Activated naive CD4-positive, alpha-beta T cell treated with anti-CD3 and anti-CD28 coated beads for 36 hours (primary cell): ENCODE measurements at regions not wholly inside any gene's neighbourhood (a gene's known extent, or its start where the extent isn't known, plus 50 kb on each side); places are given as distances from the start of the nearest gene placed in this dataset.

Experiments
- CTCF ChIA-PET: fragments of 350-600 bp; sonication (Branson Sonifier 250); formaldehyde crosslinking; loops from one replicate; lab custom pipeline; 2021; ENCODE audit warnings: antibody characterized with exemption; lab: Charles Lee
- DNase-seq: peaks from one replicate; pipeline ENCODE4 v3.0.0-alpha.2; 2020
- H3K27ac Mint-ChIP-seq: one replicate; pipeline ENCODE4 v1.8.0; 2021; ENCODE audit warnings: mild to moderate bottlenecking, mixed read lengths
- H3K27me3 Mint-ChIP-seq: one replicate; pipeline ENCODE4 v1.8.0; 2021; ENCODE audit warnings: low read depth, mixed read lengths
- H3K36me3 Mint-ChIP-seq: one replicate; pipeline ENCODE4 v1.8.0; 2021; ENCODE audit warnings: low read depth, mixed read lengths
- H3K4me1 Mint-ChIP-seq: one replicate; pipeline ENCODE4 v1.8.0; 2021; ENCODE audit warnings: low read depth, mixed read lengths
- H3K4me3 Mint-ChIP-seq: one replicate; pipeline ENCODE4 v1.8.0; 2021; ENCODE audit warnings: mild to moderate bottlenecking, moderate library complexity, mixed read lengths
- H3K9me3 Mint-ChIP-seq: one replicate; pipeline ENCODE4 v1.8.0; 2021; ENCODE audit warnings: mixed read lengths
- intact Hi-C: fragments of 100-400 bp; cut with micrococcal nuclease; formaldehyde crosslinking; loops from one replicate; pipeline ENCODE4 v1.15.1; 2023

- H3K4me3 Mint-ChIP-seq: no peak overlapping the region
- no peaks in the 10 kb centered on the region for H3K27me3 Mint-ChIP-seq
- intact Hi-C loops: no loop called here
- DNase-seq: no peak
- CTCF ChIA-PET: no interaction called here
- H3K4me1 Mint-ChIP-seq: no peaks in the 10 kb centered on the region
- no peaks in the 10 kb centered on the region for H3K36me3 Mint-ChIP-seq
- peaks cover 10% of the 10 kb centered on the region for H3K9me3 Mint-ChIP-seq
- no peak overlapping the region for H3K27ac Mint-ChIP-seq
Observed at GRCh38 chr5:20254748-20255147, 266.7 kb upstream of the CDH18 start.

DNA sequence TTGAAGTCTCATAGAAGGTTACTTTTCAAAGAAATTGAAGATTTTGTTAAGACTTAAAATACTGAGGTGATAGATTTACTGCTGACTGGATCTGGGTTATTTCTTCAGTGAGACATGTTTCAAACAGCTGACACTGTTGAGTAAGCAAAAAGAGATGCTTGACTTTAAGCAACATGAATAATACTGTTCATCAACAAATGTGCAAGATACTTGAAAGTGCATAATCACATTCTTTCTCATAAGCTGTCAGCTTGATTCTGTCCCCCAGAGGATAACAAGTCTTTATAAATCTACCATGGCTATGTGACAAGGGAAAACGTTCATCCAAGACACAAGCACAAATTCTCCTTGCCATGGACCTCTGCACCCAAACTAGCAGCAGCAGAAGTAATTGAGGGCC is 260.1 kb upstream of the CDH18 start:
- no peaks in the 10 kb centered on the region for H3K4me1 Mint-ChIP-seq
- intact Hi-C loops: no loop called here
- H3K36me3 Mint-ChIP-seq: no peaks in the 10 kb centered on the region
- H3K9me3 Mint-ChIP-seq: peaks cover 9% of the 10 kb centered on the region
- no peak overlapping the region for H3K27ac Mint-ChIP-seq
- no peak overlapping the region for H3K4me3 Mint-ChIP-seq
- CTCF ChIA-PET: no interaction called here
- no peaks in the 10 kb centered on the region for H3K27me3 Mint-ChIP-seq
- no peak for DNase-seq

GRCh38 chr5:20245432-20245974 is 257.5 kb upstream of the CDH18 start:
- intact Hi-C loops: no loop called here
- Mint-ChIP-seq H3K27me3 (no peaks in the 10 kb centered on the region), H3K4me3 (no peak overlapping the region), H3K9me3 (peaks cover 9% of the 10 kb centered on the region), H3K27ac (no peak overlapping the region), H3K36me3 (no peaks in the 10 kb centered on the region), H3K4me1 (no peaks in the 10 kb centered on the region)
- no peak for DNase-seq
- CTCF ChIA-PET: no interaction called here

DNA sequence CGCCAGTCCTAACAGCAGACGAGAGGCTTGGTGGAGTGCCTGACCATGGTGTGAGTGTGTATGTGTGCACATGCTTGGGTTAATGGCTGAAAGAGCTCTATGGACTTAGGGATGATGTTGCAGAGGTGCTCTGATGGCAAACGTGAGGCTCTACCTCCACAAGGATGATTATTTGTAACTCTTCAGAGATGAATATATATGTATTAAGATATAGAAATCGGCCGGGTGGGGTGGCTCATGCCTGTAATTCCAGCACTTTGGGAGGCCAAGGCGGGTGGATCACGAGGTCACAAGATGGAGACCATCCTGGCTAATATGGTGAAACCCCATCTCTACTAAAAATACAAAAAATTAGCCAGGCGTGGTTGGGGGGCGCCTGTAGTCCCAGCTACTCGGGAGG is 253.4 kb upstream of the CDH18 start:
- no peaks in the 10 kb centered on the region for H3K27me3 Mint-ChIP-seq
- H3K4me1 Mint-ChIP-seq: no peaks in the 10 kb centered on the region
- H3K9me3 Mint-ChIP-seq: peaks cover 7% of the 10 kb centered on the region
- no peaks in the 10 kb centered on the region for H3K36me3 Mint-ChIP-seq
- H3K27ac Mint-ChIP-seq: no peak overlapping the region
- CTCF ChIA-PET: interaction anchor here (1.1 kb wide), 1 partner anchor 27 kb away, joined by 3 read pairs; no protein-coding TSS in a partner anchor
- intact Hi-C loops: no loop called here
- no peak for DNase-seq
- H3K4me3 Mint-ChIP-seq: no peak overlapping the region

GRCh38 chr5:20231040-20231439 is 243.0 kb upstream of the CDH18 start:
- intact Hi-C loops: no loop called here
- Mint-ChIP-seq H3K27me3 (no peaks in the 10 kb centered on the region), H3K9me3 (peaks cover 5% of the 10 kb centered on the region), H3K36me3 (no peaks in the 10 kb centered on the region), H3K4me3 (no peak overlapping the region), H3K4me1 (no peaks in the 10 kb centered on the region), H3K27ac (no peak overlapping the region)
- CTCF ChIA-PET: no interaction called here
- no peak for DNase-seq

- CTCF ChIA-PET: no interaction called here
- H3K9me3 Mint-ChIP-seq: peaks cover 8% of the 10 kb centered on the region
- H3K4me1 Mint-ChIP-seq: no peaks in the 10 kb centered on the region
- H3K27me3 Mint-ChIP-seq: no peaks in the 10 kb centered on the region
- no peak overlapping the region for H3K4me3 Mint-ChIP-seq
- DNase-seq: no peak
- no peak overlapping the region for H3K27ac Mint-ChIP-seq
- H3K36me3 Mint-ChIP-seq: no peaks in the 10 kb centered on the region
- intact Hi-C loops: no loop called here
Observed at GRCh38 chr5:20230010-20230409, 242.0 kb upstream of the CDH18 start.

DNA sequence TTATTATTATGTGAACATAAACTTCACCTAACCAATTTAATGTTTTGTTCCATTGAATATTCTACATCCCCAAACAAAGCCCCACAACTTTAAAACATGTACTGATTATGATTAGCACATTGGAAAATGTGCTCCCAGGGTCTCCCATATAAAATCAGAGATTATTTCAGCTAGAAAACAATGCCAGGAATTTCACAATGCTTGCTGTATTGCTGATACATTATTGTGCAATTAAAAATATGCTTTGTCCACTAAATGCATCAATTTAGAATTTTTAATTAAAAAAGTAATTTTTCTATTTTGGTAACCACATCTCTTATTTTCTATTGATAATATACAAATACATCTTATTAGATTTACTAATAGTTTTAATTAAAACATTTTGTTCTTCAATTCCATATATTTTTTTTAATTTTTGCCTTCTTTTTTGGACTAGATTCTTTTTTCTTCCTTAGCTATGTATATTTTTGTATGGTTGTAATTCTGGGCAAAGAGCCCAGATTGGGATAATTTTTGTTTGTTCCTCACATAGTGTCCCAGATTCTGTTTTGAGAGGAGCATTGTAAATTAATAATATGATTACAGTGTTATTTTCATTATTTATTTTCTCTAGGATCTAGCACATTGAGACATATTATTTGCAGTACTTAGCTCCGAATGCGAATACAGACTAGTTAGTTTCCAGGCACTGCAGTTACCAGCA is 241.5 kb upstream of the CDH18 start:
- no peak overlapping the region for H3K27ac Mint-ChIP-seq
- CTCF ChIA-PET: no interaction called here
- no peaks in the 10 kb centered on the region for H3K4me1 Mint-ChIP-seq
- H3K4me3 Mint-ChIP-seq: no peak overlapping the region
- intact Hi-C loops: no loop called here
- H3K9me3 Mint-ChIP-seq: peaks cover 11% of the 10 kb centered on the region
- no peaks in the 10 kb centered on the region for H3K36me3 Mint-ChIP-seq
- no peak for DNase-seq
- no peaks in the 10 kb centered on the region for H3K27me3 Mint-ChIP-seq

GRCh38 chr5:20224966-20225365 is 237.0 kb upstream of the CDH18 start:
- Mint-ChIP-seq H3K9me3 (peaks cover 16% of the 10 kb centered on the region), H3K36me3 (no peaks in the 10 kb centered on the region), H3K4me3 (no peak overlapping the region), H3K27ac (no peak overlapping the region), H3K27me3 (no peaks in the 10 kb centered on the region), H3K4me1 (no peaks in the 10 kb centered on the region)
- DNase-seq: no peak
- CTCF ChIA-PET: no interaction called here
- intact Hi-C loops: no loop called here

DNA sequence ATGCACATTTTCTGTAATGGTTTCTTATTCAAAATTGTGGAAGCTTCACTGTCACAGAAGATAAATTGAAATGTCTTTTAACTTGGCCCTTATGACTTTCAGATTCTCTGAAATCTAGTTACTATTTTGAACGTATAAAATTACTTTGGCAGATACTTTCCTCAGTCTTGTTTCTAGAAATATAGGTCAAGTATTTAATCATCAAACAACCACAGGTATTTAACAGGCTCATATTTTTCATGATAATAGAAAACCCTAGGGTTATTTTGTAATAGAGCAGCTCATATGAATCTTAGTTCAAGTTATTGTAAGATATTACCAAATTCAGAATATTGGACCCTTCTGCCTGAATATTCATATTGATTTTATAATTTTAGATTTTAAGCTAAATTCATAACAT is 236.0 kb upstream of the CDH18 start:
- CTCF ChIA-PET: interaction anchor here (0.6 kb wide), 1 partner anchor 986 kb away, joined by 3 read pairs; no protein-coding TSS in a partner anchor
- intact Hi-C loops: no loop called here
- no peaks in the 10 kb centered on the region for H3K27me3 Mint-ChIP-seq
- no peaks in the 10 kb centered on the region for H3K4me1 Mint-ChIP-seq
- H3K36me3 Mint-ChIP-seq: no peaks in the 10 kb centered on the region
- peaks cover 18% of the 10 kb centered on the region for H3K9me3 Mint-ChIP-seq
- no peak overlapping the region for H3K27ac Mint-ChIP-seq
- DNase-seq: no peak
- H3K4me3 Mint-ChIP-seq: no peak overlapping the region

DNA sequence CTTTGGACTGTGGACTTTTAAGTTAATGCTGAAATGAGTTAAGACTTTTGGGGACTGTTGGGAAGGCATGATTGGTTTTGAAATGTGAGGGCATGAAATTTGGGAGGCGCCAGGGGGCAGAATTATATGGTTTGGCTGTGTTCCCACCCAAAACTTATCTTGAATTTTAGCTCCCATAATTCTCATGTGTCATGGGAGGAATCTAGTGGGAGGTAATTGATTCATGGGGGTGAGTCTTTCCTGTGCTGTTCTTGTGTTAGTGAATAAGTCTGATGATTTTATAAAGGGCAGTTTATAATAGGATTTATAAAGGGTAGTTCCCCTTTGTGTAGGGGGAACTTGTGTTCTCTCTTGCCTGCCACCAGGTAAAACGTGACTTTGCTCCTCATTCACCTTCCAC is 235.5 kb upstream of the CDH18 start:
- CTCF ChIA-PET: interaction anchor here (0.6 kb wide), 1 partner anchor 987 kb away, joined by 3 read pairs; no protein-coding TSS in a partner anchor
- no peak overlapping the region for H3K27ac Mint-ChIP-seq
- no peak overlapping the region for H3K4me3 Mint-ChIP-seq
- H3K36me3 Mint-ChIP-seq: no peaks in the 10 kb centered on the region
- no peaks in the 10 kb centered on the region for H3K27me3 Mint-ChIP-seq
- no peaks in the 10 kb centered on the region for H3K4me1 Mint-ChIP-seq
- no peak for DNase-seq
- intact Hi-C loops: no loop called here
- peaks cover 17% of the 10 kb centered on the region for H3K9me3 Mint-ChIP-seq

- intact Hi-C loops: no loop called here
- CTCF ChIA-PET: no interaction called here
- no peak for DNase-seq
- no peak overlapping the region for H3K27ac Mint-ChIP-seq
- H3K9me3 Mint-ChIP-seq: peaks cover 29% of the 10 kb centered on the region
- no peaks in the 10 kb centered on the region for H3K36me3 Mint-ChIP-seq
- H3K27me3 Mint-ChIP-seq: no peaks in the 10 kb centered on the region
- no peaks in the 10 kb centered on the region for H3K4me1 Mint-ChIP-seq
- H3K4me3 Mint-ChIP-seq: no peak overlapping the region
Observed at GRCh38 chr5:20215257-20215656, 227.3 kb upstream of the CDH18 start.

DNA sequence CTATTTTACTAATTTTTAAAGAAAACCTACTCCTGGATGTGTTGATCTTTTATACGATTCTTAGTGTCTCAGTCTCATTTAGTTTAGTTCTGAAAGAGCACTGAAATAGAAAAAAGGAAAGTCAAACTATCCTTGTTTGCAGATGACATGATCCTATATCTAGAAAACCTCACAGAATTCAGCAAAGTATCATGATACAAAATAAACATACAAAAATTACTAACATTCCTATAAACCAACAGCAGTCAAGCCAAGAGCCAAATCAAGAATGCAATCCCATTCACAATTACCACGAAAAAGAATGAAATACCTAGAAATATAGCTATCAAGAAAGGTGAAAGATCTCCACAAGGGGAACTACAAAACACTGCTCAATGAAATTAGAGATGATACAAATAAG is 225.8 kb upstream of the CDH18 start:
- intact Hi-C loops: no loop called here
- Mint-ChIP-seq H3K4me1 (no peaks in the 10 kb centered on the region), H3K27ac (no peak overlapping the region), H3K36me3 (no peaks in the 10 kb centered on the region), H3K9me3 (peaks cover 27% of the 10 kb centered on the region), H3K27me3 (no peaks in the 10 kb centered on the region), H3K4me3 (no peak overlapping the region)
- CTCF ChIA-PET: interaction anchor here (1.1 kb wide), 1 partner anchor 27 kb away, joined by 3 read pairs; no protein-coding TSS in a partner anchor
- no peak for DNase-seq

DNA sequence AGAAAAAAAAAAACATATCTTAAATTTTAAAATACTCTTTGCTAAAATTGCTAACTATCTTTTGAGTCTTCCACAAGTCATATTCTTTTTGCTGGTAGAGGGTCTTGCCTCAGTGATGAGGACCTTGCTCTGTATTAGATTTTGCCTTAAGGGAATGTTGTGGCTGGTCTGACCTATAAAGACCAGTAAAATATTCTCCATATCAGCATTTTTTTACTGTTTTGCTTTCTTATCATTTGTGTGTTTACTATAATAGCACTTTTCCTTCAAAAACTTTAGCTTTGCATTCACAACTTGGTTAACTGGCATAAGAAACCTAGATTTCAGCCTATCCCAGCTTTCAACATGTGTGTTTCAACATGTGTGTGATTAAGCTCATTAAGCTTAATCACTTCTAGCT is 224.7 kb upstream of the CDH18 start:
- Mint-ChIP-seq H3K27me3 (no peaks in the 10 kb centered on the region), H3K9me3 (peaks cover 25% of the 10 kb centered on the region), H3K4me1 (no peaks in the 10 kb centered on the region), H3K4me3 (no peak overlapping the region), H3K27ac (no peak overlapping the region), H3K36me3 (no peaks in the 10 kb centered on the region)
- intact Hi-C loops: no loop called here
- CTCF ChIA-PET: no interaction called here
- DNase-seq: no peak
